ENCODE measurements at regions not wholly inside any gene's neighbourhood (a gene's known extent, or its start where the extent isn't known, plus 50 kb on each side); places are given as distances from the start of the nearest gene placed in this dataset.

- H3K4me3 ChIP-seq (ENCODE audit: low read depth, low read length): no peak overlapping the region
- DNase-seq (ENCODE audit: low read depth): no peak
- POLR2A ChIA-PET: no interaction called here
- CTCF ChIA-PET: interaction anchor here (1.1 kb wide), 1 partner anchor 17 kb away, joined by 3 read pairs; no protein-coding TSS in a partner anchor
- H3K27me3 ChIP-seq (ENCODE audit: control insufficient read depth, insufficient read depth, low read length): no peaks in the 10 kb centered on the region
- no peaks in the 10 kb centered on the region for H3K36me3 ChIP-seq (ENCODE audit: control insufficient read depth, insufficient read depth, low read length)
- TF ChIP-seq CTCF (IDR thresholded peaks at IDR 0.05; ENCODE audit: insufficient read depth, low read depth, low read length): no peak
Observed at GRCh38 chr5:158223054-158223600, 364.2 kb upstream of the CLINT1 start.

GRCh38 chr5:158212917-158213316 is 354.0 kb upstream of the CLINT1 start:
- ChIA-PET CTCF (no interaction called here), POLR2A (no interaction called here)
- no peak for DNase-seq (ENCODE audit: low read depth)
- no peaks in the 10 kb centered on the region for H3K36me3 ChIP-seq (ENCODE audit: control insufficient read depth, insufficient read depth, low read length)
- no peaks in the 10 kb centered on the region for H3K27me3 ChIP-seq (ENCODE audit: control insufficient read depth, insufficient read depth, low read length)
- no peak for TF ChIP-seq CTCF (IDR thresholded peaks at IDR 0.05; ENCODE audit: insufficient read depth, low read depth, low read length)
- no peak overlapping the region for H3K4me3 ChIP-seq (ENCODE audit: low read depth, low read length)

GRCh38 chr5:158212237-158212636 is 353.3 kb upstream of the CLINT1 start:
- H3K36me3 ChIP-seq (ENCODE audit: control insufficient read depth, insufficient read depth, low read length): no peaks in the 10 kb centered on the region
- H3K4me3 ChIP-seq (ENCODE audit: low read depth, low read length): no peak overlapping the region
- ChIA-PET POLR2A (no interaction called here), CTCF (interaction anchor here (0.8 kb wide), 1 partner anchor 9 kb away, joined by 4 read pairs; no protein-coding TSS in a partner anchor)
- H3K27me3 ChIP-seq (ENCODE audit: control insufficient read depth, insufficient read depth, low read length): no peaks in the 10 kb centered on the region
- no peak for TF ChIP-seq CTCF (IDR thresholded peaks at IDR 0.05; ENCODE audit: insufficient read depth, low read depth, low read length)
- no peak for DNase-seq (ENCODE audit: low read depth)

GRCh38 chr5:158209219-158209908 is 350.4 kb upstream of the CLINT1 start:
- no peak overlapping the region for H3K4me3 ChIP-seq (ENCODE audit: low read depth, low read length)
- TF ChIP-seq CTCF (IDR thresholded peaks at IDR 0.05; ENCODE audit: insufficient read depth, low read depth, low read length): no peak
- H3K27me3 ChIP-seq (ENCODE audit: control insufficient read depth, insufficient read depth, low read length): no peaks in the 10 kb centered on the region
- no peaks in the 10 kb centered on the region for H3K36me3 ChIP-seq (ENCODE audit: control insufficient read depth, insufficient read depth, low read length)
- ChIA-PET POLR2A (no interaction called here), CTCF (interaction anchor here (0.6 to 1.3 kb wide), 2 partner anchors 10 to 408 kb away, joined by 3 read pairs; no protein-coding TSS in a partner anchor)
- no peak for DNase-seq (ENCODE audit: low read depth)

- POLR2A ChIA-PET: no interaction called here
- H3K4me3 ChIP-seq (ENCODE audit: low read depth, low read length): no peak overlapping the region
- no peak for TF ChIP-seq CTCF (IDR thresholded peaks at IDR 0.05; ENCODE audit: insufficient read depth, low read depth, low read length)
- CTCF ChIA-PET: interaction anchor here (1.3 to 1.6 kb wide), 2 partner anchors 11 to 32 kb away, joined by 3 to 9 read pairs; no protein-coding TSS in a partner anchor
- H3K27me3 ChIP-seq (ENCODE audit: control insufficient read depth, insufficient read depth, low read length): no peaks in the 10 kb centered on the region
- no peak for DNase-seq (ENCODE audit: low read depth)
- H3K36me3 ChIP-seq (ENCODE audit: control insufficient read depth, insufficient read depth, low read length): no peaks in the 10 kb centered on the region
Observed at GRCh38 chr5:158207733-158208132, 348.8 kb upstream of the CLINT1 start.
